NAMALWA (cell line): ENCODE measurements at regions not wholly inside any gene's neighbourhood (a gene's known extent, or its start where the extent isn't known, plus 50 kb on each side); places are given as distances from the start of the nearest gene placed in this dataset.
"Not testable (repeated sequence)": the region's sequence is repeated elsewhere in the genome, so short reads cannot be mapped to it uniquely, and the experiment has no call there.

Experiments
- DNase-seq: peaks from one replicate; pipeline ENCODE4 v3.0.0-alpha.2; 2015; ENCODE audit warnings: low spot score

- no peak for DNase-seq
Observed at GRCh38 chr6:14290772-14291330, 173.3 kb downstream of the CD83 start.

GRCh38 chr6:14291331-14291730, 173.8 kb downstream of the CD83 start:
- no peak for DNase-seq

- DNase-seq, result no peak
Observed at GRCh38 chr6:14292119-14292518, 174.5 kb downstream of the CD83 start.

DNA sequence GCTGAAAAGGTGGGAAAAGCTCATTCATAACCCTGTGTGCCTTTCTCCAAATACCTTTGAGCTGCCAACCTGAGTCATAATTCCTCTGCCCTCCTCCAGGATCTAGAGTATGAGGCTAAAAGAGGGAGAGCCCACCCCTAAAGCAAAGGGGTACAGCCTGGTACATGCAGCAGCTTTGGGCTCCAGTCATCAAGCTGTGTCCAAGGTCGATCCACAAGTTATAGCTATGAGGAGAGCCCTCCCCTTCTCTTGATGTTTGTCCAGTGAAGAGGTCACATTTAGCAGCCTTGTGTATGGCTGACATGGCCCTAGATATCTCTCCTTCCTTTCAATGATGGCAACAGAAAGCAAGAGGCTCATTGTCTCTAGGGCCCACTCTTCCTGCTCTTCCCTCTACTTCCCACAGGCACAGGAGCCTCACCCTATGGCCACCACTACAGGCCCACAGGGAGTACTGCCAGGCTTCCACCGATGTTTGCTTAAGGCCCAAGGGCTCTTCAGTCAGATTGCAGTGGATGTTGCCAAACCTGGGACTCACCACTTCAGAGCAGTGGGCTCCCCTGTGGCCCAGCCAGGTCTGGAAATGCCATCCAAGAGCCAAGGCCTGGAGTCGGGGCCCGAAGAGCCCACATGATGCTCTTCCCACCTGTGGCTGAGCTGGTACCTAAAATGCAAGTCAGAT, 176.8 kb downstream of the CD83 start:
- DNase-seq, result no peak

- not testable (repeated sequence) for DNase-seq
Observed at GRCh38 chr6:14296698-14297097, 179.1 kb downstream of the CD83 start.

- DNase-seq, result not testable (repeated sequence)
Observed at GRCh38 chr6:14297118-14297517, 179.5 kb downstream of the CD83 start.

DNA sequence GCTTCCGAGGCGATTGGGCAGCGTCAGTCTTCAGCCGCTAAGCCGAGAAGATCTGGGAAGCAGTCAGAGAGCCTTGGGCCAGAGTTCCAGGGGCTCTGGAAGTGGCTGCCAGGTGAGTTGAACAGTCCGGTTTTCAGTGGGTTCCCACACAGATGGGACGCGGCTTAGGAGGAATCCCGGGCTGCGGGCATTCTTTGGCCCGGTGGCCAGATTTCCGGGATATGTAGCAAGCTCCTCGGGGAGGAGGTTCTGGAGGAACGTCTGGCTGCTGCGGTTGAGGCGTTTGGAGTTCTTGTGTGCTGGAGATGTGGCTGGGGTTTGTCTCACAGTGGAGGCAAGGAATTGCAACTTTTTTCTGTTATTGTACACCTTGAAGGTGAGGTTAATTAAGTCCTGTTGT, 182.6 kb downstream of the CD83 start:
- not testable (repeated sequence) for DNase-seq

- DNase-seq, result not testable (repeated sequence)
Observed at GRCh38 chr6:14300721-14301120, 183.1 kb downstream of the CD83 start.

DNA sequence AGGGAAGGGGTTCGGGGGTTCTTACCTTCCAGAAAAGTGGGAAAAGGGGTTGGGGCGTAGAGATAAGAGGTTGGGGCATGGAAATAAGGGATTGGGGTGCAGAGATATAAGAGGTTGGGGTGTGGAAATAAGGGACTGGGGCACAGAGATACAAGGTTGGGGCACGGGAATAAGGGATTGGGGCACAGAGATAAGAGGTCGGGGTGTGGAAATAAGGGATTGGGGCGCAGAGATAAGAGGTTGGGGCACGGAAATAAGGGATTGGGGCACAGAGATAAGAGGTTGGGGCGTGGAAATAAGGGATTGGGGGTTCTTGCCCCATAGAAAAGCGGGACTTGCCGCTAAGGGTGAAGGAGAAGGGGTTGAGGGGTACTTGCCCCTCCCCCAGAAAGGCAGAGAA, 183.9 kb downstream of the CD83 start:
- DNase-seq, result not testable (repeated sequence)

- DNase-seq, result no peak
Observed at GRCh38 chr6:14305131-14305530, 187.6 kb downstream of the CD83 start.

DNA sequence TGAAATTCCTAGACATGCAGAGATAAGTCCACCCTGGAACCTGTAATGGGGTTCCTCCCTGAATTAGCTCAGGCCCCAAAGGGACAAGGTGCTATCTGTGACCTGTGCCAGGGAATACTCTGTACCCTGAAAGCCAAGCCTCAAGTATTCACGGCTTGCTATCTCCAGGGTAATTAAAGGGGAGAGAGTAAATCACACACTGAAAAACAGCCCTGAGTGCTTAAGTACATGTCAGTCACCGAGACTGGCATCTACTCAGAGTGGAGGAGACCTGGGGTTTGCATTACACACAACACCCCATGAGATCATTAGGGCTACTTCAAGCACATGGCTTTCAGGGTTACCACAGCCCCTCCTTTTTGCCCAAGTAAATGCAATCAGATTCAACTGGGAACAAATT, 188.1 kb downstream of the CD83 start:
- DNase-seq, result no peak

DNA sequence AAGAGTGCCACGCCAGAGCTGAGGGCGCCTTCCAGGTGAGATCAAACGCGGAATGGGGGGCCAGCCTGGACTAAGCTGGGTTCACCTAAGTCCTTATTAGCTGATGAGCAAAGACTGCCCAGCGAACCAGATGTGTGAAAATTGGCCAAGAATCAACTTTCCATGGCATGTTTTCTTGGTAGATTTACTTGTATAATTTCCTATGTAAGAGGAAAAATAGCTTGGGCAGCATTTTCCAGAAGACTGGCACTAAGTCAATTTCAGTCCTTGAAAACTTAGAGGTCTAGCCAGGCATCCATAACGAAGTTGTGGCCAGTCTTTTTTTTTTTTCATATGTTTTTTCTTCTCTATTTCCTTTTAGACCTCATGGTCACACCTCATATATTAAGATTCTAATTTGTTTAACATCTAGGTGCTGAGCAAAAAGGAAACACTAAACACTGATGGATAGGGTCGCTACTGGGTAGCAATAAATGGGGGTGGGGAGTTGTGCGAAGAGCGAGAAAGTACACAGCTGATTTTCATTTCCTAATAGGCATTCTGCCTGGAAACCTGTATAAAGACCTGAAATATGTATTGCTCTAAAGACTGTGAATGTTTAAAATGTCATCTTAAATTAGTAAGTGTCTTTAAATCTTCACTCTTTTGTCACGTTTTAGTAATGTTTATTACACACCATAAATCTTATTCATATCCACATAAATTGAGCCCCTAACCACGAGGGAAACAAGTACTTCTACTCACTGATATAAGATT, 188.8 kb downstream of the CD83 start:
- no peak for DNase-seq

- no peak for DNase-seq
Observed at GRCh38 chr6:14309516-14309915, 191.9 kb downstream of the CD83 start.

DNA sequence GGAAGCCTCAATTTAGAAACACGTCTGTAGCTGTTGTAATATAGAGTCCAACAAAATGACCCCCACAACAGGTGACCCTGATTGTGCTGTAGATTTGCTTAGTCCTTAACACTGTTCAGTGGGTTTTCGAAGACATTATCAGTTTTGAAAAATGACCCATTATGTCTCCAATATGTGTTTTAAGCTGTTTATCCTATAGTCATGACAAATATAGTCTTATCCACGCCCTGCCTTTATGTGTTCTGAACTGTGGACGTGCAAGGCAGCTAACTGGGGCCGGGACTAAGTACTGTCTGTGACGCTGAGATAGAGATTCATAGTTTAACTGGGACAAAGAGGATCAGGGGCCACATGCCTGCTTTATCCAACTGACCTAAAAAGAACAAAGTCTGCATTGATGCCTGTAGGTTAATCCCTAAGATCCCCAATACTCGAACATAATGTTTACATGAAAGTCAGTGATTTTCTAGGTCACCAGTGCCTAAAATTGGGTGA, 192.4 kb downstream of the CD83 start:
- no peak for DNase-seq

GRCh38 chr6:14310960-14311359, 193.4 kb downstream of the CD83 start:
- DNase-seq, result no peak

- DNase-seq, result no peak
Observed at GRCh38 chr6:14312587-14312986, 195.0 kb downstream of the CD83 start.

GRCh38 chr6:14313248-14313647, 195.7 kb downstream of the CD83 start:
- DNase-seq, result no peak

DNA sequence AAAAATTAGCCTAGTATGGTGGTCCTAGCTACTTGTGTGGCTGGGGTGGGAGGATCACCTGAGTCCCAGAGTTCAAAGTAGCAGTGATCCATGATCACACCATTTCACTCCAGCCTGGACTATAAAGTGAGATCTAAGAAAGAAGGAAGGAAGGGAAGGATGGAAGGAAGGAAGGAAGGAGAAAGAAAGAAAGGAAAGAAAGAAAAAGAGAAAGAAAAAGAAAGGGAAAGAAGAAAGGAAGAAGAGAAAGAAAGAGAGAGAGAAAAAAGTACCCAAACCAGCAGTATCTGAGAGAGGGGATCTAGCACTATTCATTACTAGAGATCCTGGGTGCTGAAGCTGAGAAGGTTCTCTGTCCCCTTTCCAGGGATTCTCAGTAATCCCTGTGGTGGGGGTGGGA, 197.8 kb downstream of the CD83 start:
- no peak for DNase-seq

- DNase-seq, result no peak
Observed at GRCh38 chr6:14316651-14317386, 199.2 kb downstream of the CD83 start.

DNA sequence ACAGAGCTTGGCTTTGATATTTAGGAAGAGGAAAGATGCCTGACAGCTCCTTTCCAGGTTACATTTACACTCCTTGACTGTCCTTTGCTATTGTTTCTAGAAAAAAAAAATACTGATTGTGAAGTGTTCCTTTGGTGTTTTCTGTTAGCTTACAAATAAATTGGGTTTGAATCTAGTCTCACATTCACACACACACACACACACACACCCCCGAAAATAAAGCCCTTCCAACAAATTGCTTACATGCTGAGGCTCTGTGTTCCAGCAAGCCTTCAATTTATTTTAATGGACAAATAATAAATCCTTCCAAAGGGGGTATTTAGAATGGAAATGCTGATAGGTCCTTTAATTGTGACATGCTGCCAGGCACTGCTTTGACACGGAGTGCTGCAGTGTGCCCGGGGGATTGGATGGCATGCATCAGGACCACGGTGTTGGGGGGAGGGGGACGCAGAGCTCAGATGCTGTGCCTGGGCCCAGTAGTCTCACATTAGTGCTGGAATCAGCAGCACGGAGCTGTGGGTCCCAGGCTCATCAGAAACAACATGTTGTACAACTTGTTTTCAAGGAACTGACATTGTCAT, 199.9 kb downstream of the CD83 start:
- DNase-seq, result no peak

DNA sequence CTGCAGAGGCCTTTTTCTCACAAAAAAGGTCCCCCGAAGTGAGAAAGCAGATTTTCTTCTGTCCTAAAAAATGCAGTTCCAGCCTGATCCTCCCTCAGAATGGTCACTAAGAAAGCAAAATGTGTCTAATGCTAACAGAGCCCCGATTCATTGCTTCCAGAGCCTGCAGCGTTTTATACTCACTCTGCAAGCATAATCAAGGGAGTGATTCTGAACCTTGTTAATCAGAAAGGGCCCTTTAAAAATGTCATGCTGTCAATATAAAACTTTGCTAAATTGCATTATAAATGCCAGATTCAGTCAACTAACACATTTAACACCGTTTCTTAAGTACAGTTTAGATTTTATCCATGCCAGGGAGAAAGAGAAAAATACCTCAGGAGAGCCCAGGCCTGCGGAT, 202.8 kb downstream of the CD83 start:
- DNase-seq, result no peak
